ENCODE measurements at regions not wholly inside any gene's neighbourhood (a gene's known extent, or its start where the extent isn't known, plus 50 kb on each side); places are given as distances from the start of the nearest gene placed in this dataset.

GRCh38 chr1:83022206-83022605, 976.7 kb downstream of the TTLL7 start:
- Histone ChIP-seq H3K9me3 (ENCODE audit: insufficient read depth, low read depth, low read length) (no peaks in the 10 kb centered on the region), H3K4me3 (ENCODE audit: low read length) (no peak overlapping the region), H3K4me1 (ENCODE audit: insufficient read depth, low read length) (no peaks in the 10 kb centered on the region; the same call in 1 of the 2 replicates), H3K27ac (ENCODE audit: low read length) (no peak overlapping the region), H3K9ac (ENCODE audit: low read depth, low read length) (no peak overlapping the region), H3K36me3 (ENCODE audit: insufficient read depth, low read depth, low read length) (no peaks in the 10 kb centered on the region), H3K27me3 (ENCODE audit: insufficient read depth, low read length) (no peaks in the 10 kb centered on the region)

- no peaks in the 10 kb centered on the region for H3K27me3 ChIP-seq (ENCODE audit: insufficient read depth, low read length)
- no peaks in the 10 kb centered on the region for H3K4me1 ChIP-seq (ENCODE audit: insufficient read depth, low read length)
- H3K4me3 ChIP-seq (ENCODE audit: low read length) = no peak overlapping the region
- no peaks in the 10 kb centered on the region for H3K36me3 ChIP-seq (ENCODE audit: insufficient read depth, low read depth, low read length)
- H3K9me3 ChIP-seq (ENCODE audit: insufficient read depth, low read depth, low read length) = no peaks in the 10 kb centered on the region
- no peak overlapping the region for H3K27ac ChIP-seq (ENCODE audit: low read length)
- H3K9ac ChIP-seq (ENCODE audit: low read depth, low read length) = no peak overlapping the region
These were observed 981.2 kb downstream of the TTLL7 start for GRCh38 chr1:83017701-83018100.

- Histone ChIP-seq H3K27ac (ENCODE audit: low read length) (no peak overlapping the region), H3K27me3 (ENCODE audit: insufficient read depth, low read length) (no peaks in the 10 kb centered on the region), H3K4me3 (ENCODE audit: low read length) (no peak overlapping the region), H3K9me3 (ENCODE audit: insufficient read depth, low read depth, low read length) (no peaks in the 10 kb centered on the region), H3K36me3 (ENCODE audit: insufficient read depth, low read depth, low read length) (no peaks in the 10 kb centered on the region), H3K9ac (ENCODE audit: low read depth, low read length) (no peak overlapping the region), H3K4me1 (ENCODE audit: insufficient read depth, low read length) (no peaks in the 10 kb centered on the region)
These were observed 981.7 kb downstream of the TTLL7 start for GRCh38 chr1:83017276-83017675.

GRCh38 chr1:83016354-83016849, 982.5 kb downstream of the TTLL7 start:
- Histone ChIP-seq H3K27me3 (ENCODE audit: insufficient read depth, low read length) (no peaks in the 10 kb centered on the region), H3K4me3 (ENCODE audit: low read length) (no peak overlapping the region), H3K9ac (ENCODE audit: low read depth, low read length) (no peak overlapping the region), H3K36me3 (ENCODE audit: insufficient read depth, low read depth, low read length) (no peaks in the 10 kb centered on the region), H3K27ac (ENCODE audit: low read length) (no peak overlapping the region), H3K4me1 (ENCODE audit: insufficient read depth, low read length) (no peaks in the 10 kb centered on the region), H3K9me3 (ENCODE audit: insufficient read depth, low read depth, low read length) (no peaks in the 10 kb centered on the region)

GRCh38 chr1:83015163-83015562, 983.8 kb downstream of the TTLL7 start:
- no peaks in the 10 kb centered on the region for H3K4me1 ChIP-seq (ENCODE audit: insufficient read depth, low read length)
- H3K36me3 ChIP-seq (ENCODE audit: insufficient read depth, low read depth, low read length) = no peaks in the 10 kb centered on the region
- H3K27me3 ChIP-seq (ENCODE audit: insufficient read depth, low read length) = no peaks in the 10 kb centered on the region
- H3K9ac ChIP-seq (ENCODE audit: low read depth, low read length) = no peak overlapping the region
- no peak overlapping the region for H3K27ac ChIP-seq (ENCODE audit: low read length)
- H3K9me3 ChIP-seq (ENCODE audit: insufficient read depth, low read depth, low read length) = no peaks in the 10 kb centered on the region
- no peak overlapping the region for H3K4me3 ChIP-seq (ENCODE audit: low read length)

- H3K36me3 ChIP-seq (ENCODE audit: insufficient read depth, low read depth, low read length) = no peaks in the 10 kb centered on the region
- no peaks in the 10 kb centered on the region for H3K9me3 ChIP-seq (ENCODE audit: insufficient read depth, low read depth, low read length)
- H3K27ac ChIP-seq (ENCODE audit: low read length) = no peak overlapping the region
- H3K4me1 ChIP-seq (ENCODE audit: insufficient read depth, low read length) = no peaks in the 10 kb centered on the region
- H3K27me3 ChIP-seq (ENCODE audit: insufficient read depth, low read length) = no peaks in the 10 kb centered on the region
- H3K9ac ChIP-seq (ENCODE audit: low read depth, low read length) = no peak overlapping the region
- no peak overlapping the region for H3K4me3 ChIP-seq (ENCODE audit: low read length)
These were observed 986.0 kb downstream of the TTLL7 start for GRCh38 chr1:83012950-83013349.

GRCh38 chr1:83011265-83011664, 987.7 kb downstream of the TTLL7 start:
- Histone ChIP-seq H3K9me3 (ENCODE audit: insufficient read depth, low read depth, low read length) (no peaks in the 10 kb centered on the region), H3K9ac (ENCODE audit: low read depth, low read length) (no peak overlapping the region), H3K27ac (ENCODE audit: low read length) (no peak overlapping the region), H3K36me3 (ENCODE audit: insufficient read depth, low read depth, low read length) (no peaks in the 10 kb centered on the region), H3K4me1 (ENCODE audit: insufficient read depth, low read length) (no peaks in the 10 kb centered on the region), H3K27me3 (ENCODE audit: insufficient read depth, low read length) (no peaks in the 10 kb centered on the region), H3K4me3 (ENCODE audit: low read length) (no peak overlapping the region)

- Histone ChIP-seq H3K27ac (ENCODE audit: low read length) (no peak overlapping the region), H3K4me1 (ENCODE audit: insufficient read depth, low read length) (no peaks in the 10 kb centered on the region), H3K36me3 (ENCODE audit: insufficient read depth, low read depth, low read length) (no peaks in the 10 kb centered on the region), H3K9me3 (ENCODE audit: insufficient read depth, low read depth, low read length) (no peaks in the 10 kb centered on the region), H3K4me3 (ENCODE audit: low read length) (no peak overlapping the region), H3K9ac (ENCODE audit: low read depth, low read length) (no peak overlapping the region), H3K27me3 (ENCODE audit: insufficient read depth, low read length) (no peaks in the 10 kb centered on the region)
These were observed 992.7 kb downstream of the TTLL7 start for GRCh38 chr1:83006271-83006670.

GRCh38 chr1:83000286-83000685, 998.6 kb downstream of the TTLL7 start:
- no peaks in the 10 kb centered on the region for H3K36me3 ChIP-seq (ENCODE audit: insufficient read depth, low read depth, low read length)

GRCh38 chr1:82995951-82996350, 1003.0 kb downstream of the TTLL7 start:
- Histone ChIP-seq H3K27me3 (ENCODE audit: insufficient read depth, low read length) (no peaks in the 10 kb centered on the region), H3K4me3 (ENCODE audit: low read length) (no peak overlapping the region), H3K9ac (ENCODE audit: low read depth, low read length) (no peak overlapping the region), H3K36me3 (ENCODE audit: insufficient read depth, low read depth, low read length) (no peaks in the 10 kb centered on the region), H3K9me3 (ENCODE audit: insufficient read depth, low read depth, low read length) (0 out of 2 replicates have a peak, but pooled peaks cover 4% of the 10 kb centered on the region), H3K27ac (ENCODE audit: low read length) (no peak overlapping the region), H3K4me1 (ENCODE audit: insufficient read depth, low read length) (no peaks in the 10 kb centered on the region)

More at GRCh38 chr1:83000286-83000685, 998.6 kb downstream of the TTLL7 start:
- H3K9ac ChIP-seq (ENCODE audit: low read depth, low read length) = no peak overlapping the region
- no peak overlapping the region for H3K27ac ChIP-seq (ENCODE audit: low read length)
- H3K4me1 ChIP-seq (ENCODE audit: insufficient read depth, low read length) = no peaks in the 10 kb centered on the region
- no peaks in the 10 kb centered on the region for H3K9me3 ChIP-seq (ENCODE audit: insufficient read depth, low read depth, low read length)
- no peak overlapping the region for H3K4me3 ChIP-seq (ENCODE audit: low read length)
- H3K27me3 ChIP-seq (ENCODE audit: insufficient read depth, low read length) = no peaks in the 10 kb centered on the region

- H3K4me1 ChIP-seq (ENCODE audit: insufficient read depth, low read length) = no peaks in the 10 kb centered on the region
- H3K36me3 ChIP-seq (ENCODE audit: insufficient read depth, low read depth, low read length) = no peaks in the 10 kb centered on the region
- no peaks in the 10 kb centered on the region for H3K27me3 ChIP-seq (ENCODE audit: insufficient read depth, low read length)
- 0 out of 2 replicates have a peak, but pooled peaks cover 4% of the 10 kb centered on the region for H3K9me3 ChIP-seq (ENCODE audit: insufficient read depth, low read depth, low read length)
- no peak overlapping the region for H3K27ac ChIP-seq (ENCODE audit: low read length)
- H3K4me3 ChIP-seq (ENCODE audit: low read length) = no peak overlapping the region
- no peak overlapping the region for H3K9ac ChIP-seq (ENCODE audit: low read depth, low read length)
These were observed 1004.2 kb downstream of the TTLL7 start for GRCh38 chr1:82994616-82995263.

- Histone ChIP-seq H3K9me3 (ENCODE audit: insufficient read depth, low read depth, low read length) (0 out of 2 replicates have a peak, but pooled peaks cover 4% of the 10 kb centered on the region), H3K36me3 (ENCODE audit: insufficient read depth, low read depth, low read length) (no peaks in the 10 kb centered on the region), H3K27me3 (ENCODE audit: insufficient read depth, low read length) (no peaks in the 10 kb centered on the region), H3K27ac (ENCODE audit: low read length) (no peak overlapping the region), H3K9ac (ENCODE audit: low read depth, low read length) (no peak overlapping the region), H3K4me3 (ENCODE audit: low read length) (no peak overlapping the region), H3K4me1 (ENCODE audit: insufficient read depth, low read length) (no peaks in the 10 kb centered on the region)
These were observed 1007.4 kb downstream of the TTLL7 start for GRCh38 chr1:82991569-82991968.
